HPDE6-E6E7 (cell line): ENCODE measurements at regions not wholly inside any gene's neighbourhood (a gene's known extent, or its start where the extent isn't known, plus 50 kb on each side); places are given as distances from the start of the nearest gene placed in this dataset.

Experiments used
- DNase-seq: peaks from one replicate; pipeline ENCODE4 v3.0.0; 2011; ENCODE audit warnings: missing footprints; ENCODE audit errors: extremely low spot score

- no peak for DNase-seq
These were observed 641.6 kb downstream of the HACE1 start for GRCh38 chr6:104218116-104218515.

- DNase-seq = no peak
These were observed 644.8 kb downstream of the HACE1 start for GRCh38 chr6:104214901-104215300.

GRCh38 chr6:104212977-104213668 is 646.6 kb downstream of the HACE1 start:
- DNase-seq = no peak

GRCh38 chr6:104207635-104208034 is 652.1 kb downstream of the HACE1 start:
- DNase-seq = no peak

- DNase-seq = no peak
These were observed 658.2 kb downstream of the HACE1 start for GRCh38 chr6:104201557-104201956.

- DNase-seq = no peak
These were observed 672.1 kb downstream of the HACE1 start for GRCh38 chr6:104187616-104188015.

- DNase-seq = no peak
These were observed 672.9 kb downstream of the HACE1 start for GRCh38 chr6:104186831-104187230.

GRCh38 chr6:104183816-104184435 is 675.8 kb downstream of the HACE1 start:
- DNase-seq = no peak

GRCh38 chr6:104182811-104183210 is 676.9 kb downstream of the HACE1 start:
- DNase-seq = peak; percentile 58

GRCh38 chr6:104173668-104174067 is 686.1 kb downstream of the HACE1 start:
- no peak for DNase-seq

- DNase-seq = no peak
These were observed 689.3 kb downstream of the HACE1 start for GRCh38 chr6:104170401-104170800.

- DNase-seq = no peak
These were observed 693.6 kb downstream of the HACE1 start for GRCh38 chr6:104166055-104166668.

GRCh38 chr6:104162036-104162669 is 697.6 kb downstream of the HACE1 start:
- DNase-seq = no peak

GRCh38 chr6:104159045-104159618 is 700.6 kb downstream of the HACE1 start:
- DNase-seq = no peak

GRCh38 chr6:104143757-104144156 is 716.0 kb downstream of the HACE1 start:
- no peak for DNase-seq

GRCh38 chr6:104134876-104135275 is 724.8 kb downstream of the HACE1 start:
- DNase-seq = no peak

GRCh38 chr6:104130343-104130742 is 729.4 kb downstream of the HACE1 start:
- no peak for DNase-seq

- no peak for DNase-seq
These were observed 733.3 kb downstream of the HACE1 start for GRCh38 chr6:104126315-104127005.

GRCh38 chr6:104123227-104123626 is 736.5 kb downstream of the HACE1 start:
- DNase-seq = no peak

- DNase-seq = peak; percentile 27
These were observed 741.4 kb downstream of the HACE1 start for GRCh38 chr6:104118274-104118673.

GRCh38 chr6:104109806-104110205 is 749.9 kb downstream of the HACE1 start:
- no peak for DNase-seq

GRCh38 chr6:104108634-104109033 is 751.1 kb downstream of the HACE1 start:
- no peak for DNase-seq
